GM21737 (cell line): ENCODE measurements at regions not wholly inside any gene's neighbourhood (a gene's known extent, or its start where the extent isn't known, plus 50 kb on each side); places are given as distances from the start of the nearest gene placed in this dataset.

Experiments
- ATAC-seq: cut with Tn5 transposase; IDR thresholded peaks from one replicate; pipeline ENCODE4 v1.9.1; 2021; ENCODE audit warnings: mild to moderate bottlenecking, moderate library complexity; ENCODE audit not compliant: unreplicated experiment

DNA sequence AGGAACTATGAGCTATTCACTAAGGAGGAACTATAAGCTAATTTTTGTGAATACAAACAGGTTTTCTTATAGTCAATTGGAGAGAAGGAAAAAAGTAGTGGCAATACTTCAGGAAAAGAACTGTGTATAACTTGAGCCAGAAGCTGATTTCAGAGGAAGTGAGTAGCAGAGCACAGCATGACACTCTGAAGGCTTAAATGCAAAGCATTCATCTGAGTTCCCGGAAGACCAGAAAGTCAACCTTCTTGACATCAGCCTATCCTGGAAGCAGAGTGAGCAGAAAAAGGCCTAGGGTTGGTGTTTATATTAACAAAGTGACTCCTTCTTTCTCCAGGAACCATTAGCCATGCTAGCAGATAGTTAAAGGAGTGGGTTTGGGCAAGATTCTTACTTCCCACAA, 545.2 kb downstream of the MRPL39 start:
- no peak for ATAC-seq

DNA sequence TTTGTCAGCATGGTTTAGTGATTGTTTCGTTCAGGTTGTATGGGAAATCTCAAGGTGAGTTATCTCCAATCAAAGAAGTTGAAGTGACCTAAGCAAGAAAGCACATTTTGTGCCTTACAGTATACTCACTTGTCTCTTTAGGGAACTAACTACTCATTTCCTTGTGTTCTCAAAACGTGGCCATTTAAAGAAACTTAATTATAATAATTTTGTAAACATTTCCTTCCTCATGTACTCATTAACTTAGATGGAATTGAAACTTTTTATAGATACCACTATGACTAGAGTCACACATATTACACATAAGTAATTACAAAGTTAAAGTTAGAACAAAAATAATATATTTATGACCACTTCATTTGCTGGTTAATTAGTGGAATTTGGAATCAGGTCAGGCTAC, 552.6 kb downstream of the MRPL39 start:
- ATAC-seq = no peak

- peak; percentile 84 for ATAC-seq
Observed at GRCh38 chr21:25039461-25040380, 567.6 kb downstream of the MRPL39 start.

DNA sequence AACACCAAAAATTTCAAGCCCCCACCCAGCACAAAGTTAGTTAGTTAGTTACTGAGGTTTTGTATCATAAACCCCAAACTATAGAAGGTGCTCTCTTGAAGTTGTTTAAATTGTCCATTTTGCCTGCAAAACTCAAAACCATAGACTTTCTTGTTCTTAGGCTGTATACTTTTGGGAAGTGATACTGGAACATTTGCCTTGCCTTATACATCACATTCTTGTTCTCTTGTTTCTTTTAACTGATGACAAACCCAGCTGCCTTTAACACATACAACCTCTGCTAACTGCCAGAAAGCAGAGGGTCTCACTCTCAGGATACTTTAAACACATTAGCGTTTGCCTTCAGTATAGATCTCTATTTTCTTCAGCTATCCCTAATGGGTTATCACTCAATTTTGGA, 570.5 kb downstream of the MRPL39 start:
- no peak for ATAC-seq

DNA sequence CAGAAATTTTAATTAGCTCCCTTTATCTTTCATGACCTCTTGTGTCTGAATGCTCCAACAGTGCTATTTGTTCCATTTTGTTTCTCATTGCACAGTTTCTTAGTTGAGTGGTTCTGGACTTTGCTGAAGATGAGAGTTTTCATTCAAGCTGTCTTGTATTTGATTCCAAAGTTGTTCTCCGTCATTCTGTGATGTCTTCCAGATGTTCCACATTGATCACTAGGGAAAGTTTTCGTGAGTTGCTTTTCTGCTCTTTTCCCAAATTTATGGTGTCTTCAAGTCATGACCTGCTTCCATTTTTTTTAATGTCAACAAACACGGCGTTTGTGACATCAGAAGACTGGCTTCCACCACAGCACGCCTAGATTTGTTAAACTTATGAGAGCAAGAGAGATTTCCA, 575.5 kb downstream of the MRPL39 start:
- no peak for ATAC-seq

DNA sequence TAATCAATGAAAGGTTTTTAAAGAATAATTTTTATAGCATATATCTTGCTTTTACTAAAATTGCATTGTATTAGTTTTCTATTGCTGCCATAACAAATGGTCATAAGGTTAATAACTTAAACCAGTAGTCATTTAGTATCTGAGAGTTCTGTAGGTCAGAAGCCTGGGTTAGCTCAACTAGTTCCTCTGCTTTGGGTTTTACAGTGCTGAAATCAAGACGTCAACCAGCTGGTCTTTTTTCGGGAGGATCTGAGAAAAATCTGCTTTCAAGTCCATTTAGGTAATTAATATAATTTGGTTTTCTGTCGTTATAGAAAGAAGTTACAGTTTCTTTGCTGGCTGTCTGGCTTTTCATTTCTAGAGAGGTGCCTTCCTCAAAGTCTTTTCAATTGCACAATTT, 577.7 kb downstream of the MRPL39 start:
- no peak for ATAC-seq

DNA sequence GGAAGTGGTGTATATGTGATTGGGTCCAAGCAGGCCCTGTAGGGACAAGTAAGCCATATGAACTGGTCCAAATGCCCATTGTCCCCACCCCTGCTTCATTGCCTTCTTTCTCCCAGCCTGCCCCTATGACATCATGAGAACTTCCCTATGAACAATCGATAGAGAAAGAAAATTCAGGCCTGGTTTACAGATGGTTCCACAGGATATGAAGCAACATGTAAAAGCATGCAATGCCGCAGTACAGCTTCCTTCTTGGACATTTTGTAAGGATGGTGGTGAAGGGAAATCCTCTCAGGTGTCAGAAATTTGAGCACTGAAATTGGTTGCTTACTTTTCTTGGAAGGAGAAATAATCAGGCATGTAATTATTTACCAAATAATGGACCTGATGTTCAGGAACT, 581.7 kb downstream of the MRPL39 start:
- no peak for ATAC-seq

GRCh38 chr21:25024639-25025038, 582.6 kb downstream of the MRPL39 start:
- ATAC-seq = no peak

- ATAC-seq = no peak
Observed at GRCh38 chr21:25005388-25005787, 601.9 kb downstream of the MRPL39 start.

DNA sequence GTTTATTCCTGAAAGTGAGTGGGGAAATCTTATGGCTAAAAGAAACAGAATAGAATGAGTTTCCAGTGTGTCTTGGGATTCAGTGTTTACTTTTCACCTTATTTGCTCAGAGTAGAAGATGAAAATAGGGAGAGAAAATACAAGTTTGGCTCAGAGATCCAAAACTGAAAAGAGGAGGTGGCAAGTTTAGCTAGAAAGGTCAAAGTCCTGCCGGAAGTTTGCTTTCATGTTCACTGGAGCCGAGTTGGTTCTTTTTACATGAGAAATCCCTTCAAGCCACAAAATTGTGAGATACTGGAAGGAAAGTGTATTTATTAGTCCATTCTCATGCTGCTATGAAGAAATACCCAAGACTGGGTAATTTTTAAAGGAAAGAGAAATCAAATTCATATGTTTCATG, 604.6 kb downstream of the MRPL39 start:
- no peak for ATAC-seq

DNA sequence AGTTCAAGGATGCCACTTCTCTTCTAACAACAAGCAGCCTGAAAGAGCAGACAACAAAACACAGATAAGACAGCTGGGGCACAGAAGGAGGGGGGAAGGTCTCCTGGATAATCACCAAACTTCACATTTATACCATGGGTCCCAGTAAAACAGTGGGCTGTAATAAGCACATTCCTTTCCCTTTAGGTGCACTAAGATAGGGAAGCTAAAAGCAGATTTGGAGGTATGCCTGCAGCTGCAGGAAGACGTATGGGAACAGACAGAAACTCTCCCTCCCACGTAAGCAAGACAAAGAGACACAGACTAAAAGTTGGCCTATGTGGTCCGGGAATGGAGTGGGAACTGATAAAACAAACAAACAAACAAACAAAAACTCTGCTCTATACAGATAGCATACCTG, 612.1 kb downstream of the MRPL39 start:
- no peak for ATAC-seq

GRCh38 chr21:24994717-24995116, 612.6 kb downstream of the MRPL39 start:
- ATAC-seq = no peak

GRCh38 chr21:24989516-24989915, 617.8 kb downstream of the MRPL39 start:
- no peak for ATAC-seq

- ATAC-seq = no peak
Observed at GRCh38 chr21:24988941-24989340, 618.3 kb downstream of the MRPL39 start.

GRCh38 chr21:24976238-24976637, 631.0 kb downstream of the MRPL39 start:
- ATAC-seq = no peak

DNA sequence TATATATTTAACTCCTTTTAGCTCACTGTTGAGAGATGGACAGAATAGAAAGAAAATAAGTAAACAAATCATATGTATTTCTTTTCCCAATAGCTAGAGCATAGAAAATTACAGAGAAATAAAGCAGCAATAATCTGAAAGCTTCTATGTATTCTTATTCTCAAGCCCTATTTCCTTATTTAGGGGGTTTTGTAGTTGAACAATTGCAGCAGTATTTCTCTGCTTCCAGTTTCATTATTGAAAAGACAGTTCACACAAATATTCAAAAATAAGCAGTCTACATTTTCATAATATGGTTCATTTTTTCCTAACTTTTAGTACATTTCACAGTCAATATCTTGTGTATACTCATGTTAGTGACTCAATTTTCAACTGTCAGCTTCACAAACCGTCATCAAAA, 638.2 kb downstream of the MRPL39 start:
- no peak for ATAC-seq

GRCh38 chr21:24955275-24955961, 651.9 kb downstream of the MRPL39 start:
- ATAC-seq = peak; percentile 93

- ATAC-seq = no peak
Observed at GRCh38 chr21:24948186-24948585, 659.1 kb downstream of the MRPL39 start.

- no peak for ATAC-seq
Observed at GRCh38 chr21:24945910-24946309, 661.4 kb downstream of the MRPL39 start.

- ATAC-seq = no peak
Observed at GRCh38 chr21:24941316-24942185, 665.7 kb downstream of the MRPL39 start.

GRCh38 chr21:24939291-24939690, 668.0 kb downstream of the MRPL39 start:
- no peak for ATAC-seq
